A549 (cell line): ENCODE measurements at regions not wholly inside any gene's neighbourhood (a gene's known extent, or its start where the extent isn't known, plus 50 kb on each side); places are given as distances from the start of the nearest gene placed in this dataset.

ENCODE experiments used
- ATAC-seq, 2 experiments: fragments of 200-7000 bp in 1 of 2; fragments of >200 bp in 1 of 2; cut with Nextera tagmentation in 1 of 2; cut with Tn5 transposase in 1 of 2; 3 replicates each; pipeline versions ENCODE4 v1.8.0 to v1.9.1; 2018 to 2020; ENCODE audit warnings: mild to moderate bottlenecking in 1 of 2, moderate library complexity in 1 of 2
- CTCF ChIA-PET: fragments of 300-600 bp; sonication (Branson Sonifier 250); formaldehyde crosslinking; extraction: SDS; loops from one replicate; lab custom pipeline; 2021; ENCODE audit warnings: antibody characterized with exemption, inconsistent platforms; lab: Yijun Ruan, JAX
- POLR2A ChIA-PET: fragments of 350-600 bp; formaldehyde crosslinking; extraction: SDS; loops from one replicate; lab custom pipeline; 2021; ENCODE audit warnings: antibody characterized with exemption, inconsistent platforms; lab: Yijun Ruan, JAX
- DNase-seq, 2 experiments: peaks; one replicate each; pipeline versions ENCODE4 v3.0.0 to v3.0.0-alpha.2; 2011 to 2016; ENCODE audit warnings: low read depth in 1 of 2, low spot score in 1 of 2
- FAIRE-seq: peaks from 2 replicates; lab custom pipeline; 2011; peaks lifted over from hg19 to GRCh38; lab: Jason Lieb, UNC
- H3K27ac ChIP-seq, 2 experiments: fragments of >200 bp; sonication (Bioruptor Twin); formaldehyde crosslinking; 3 replicates each; pipeline ENCODE4 v1.5.1; 2016 to 2017
- H3K4me1 ChIP-seq: fragments of >200 bp; sonication (Bioruptor Twin); formaldehyde crosslinking; 3 replicates; pipeline ENCODE4 v1.6.1; 2016
- H3K4me2 ChIP-seq: fragments of >200 bp; sonication (Bioruptor Twin); formaldehyde crosslinking; 3 replicates; pipeline ENCODE4 v1.6.1; 2016
- H3K4me3 ChIP-seq: fragments of >200 bp; sonication (Bioruptor Twin); formaldehyde crosslinking; 3 replicates; pipeline ENCODE4 v1.5.1; 2016
- H3K9me3 ChIP-seq: fragments of >200 bp; sonication (Bioruptor Twin); formaldehyde crosslinking; 3 replicates; pipeline ENCODE4 v1.6.1; 2016
- BCL3 ChIP-seq: fragments of >200 bp; sonication (Bioruptor Twin); formaldehyde crosslinking; IDR thresholded peaks from 3 replicates; pipeline ENCODE4 v1.6.1; 2016
- CHD4 ChIP-seq: fragments of 200-600 bp; sonication (generic); IDR thresholded peaks from 2 replicates; pipeline ENCODE4 v1.6.1; 2016; ENCODE audit warnings: antibody characterized with exemption, mild to moderate bottlenecking, borderline replicate concordance
- ESRRA ChIP-seq: fragments of 150-350 bp; IDR thresholded peaks from 2 replicates; pipeline ENCODE4 v1.6.1; 2014; ENCODE audit warnings: mild to moderate bottlenecking, low read length, borderline replicate concordance
- FOSL2 ChIP-seq, 2 experiments: fragments of 450-650 bp in 1 of 2; fragments of >200 bp in 1 of 2; sonication (Bioruptor Twin) in 1 of 2; formaldehyde crosslinking; IDR thresholded peaks; 2 replicates each; pipeline versions ENCODE4 v1.5.0 to v1.6.1; 2016 to 2020; ENCODE audit warnings: mild to moderate bottlenecking in 1 of 2, moderate library complexity in 1 of 2
- HMGXB4 ChIP-seq: fragments of 250-450 bp; sonication (Bioruptor Pico); IDR thresholded peaks from 2 replicates; pipeline ENCODE4 v1.5.0; 2021; ENCODE audit warnings: mild to moderate bottlenecking, moderate library complexity, borderline replicate concordance
- HOXB13 ChIP-seq: fragments of 250-450 bp; sonication (Bioruptor Pico); IDR thresholded peaks from 2 replicates; pipeline ENCODE4 v1.5.0; 2020; ENCODE audit warnings: low read depth, mild to moderate bottlenecking, moderate library complexity
- HOXB5 ChIP-seq: fragments of 250-450 bp; sonication (Bioruptor Pico); IDR thresholded peaks from 2 replicates; pipeline ENCODE4 v1.5.0; 2020; ENCODE audit warnings: mild to moderate bottlenecking, moderate library complexity
- JUN ChIP-seq, 2 experiments: fragments of >200 bp; sonication (Bioruptor Twin); formaldehyde crosslinking; IDR thresholded peaks; 2 replicates in 1 of 2; 3 replicates in 1 of 2; pipeline ENCODE4 v1.6.1; 2016 to 2017
- KDM1A ChIP-seq: fragments of 200-600 bp; sonication (generic); IDR thresholded peaks from 2 replicates; pipeline ENCODE4 v1.6.1; 2016; ENCODE audit warnings: low read depth, mild to moderate bottlenecking
- KDM5A ChIP-seq: fragments of 200-600 bp; sonication (generic); IDR thresholded peaks from 2 replicates; pipeline ENCODE4 v1.6.1; 2016; ENCODE audit warnings: antibody characterized with exemption, mild to moderate bottlenecking
- MAFK ChIP-seq: fragments of 450-650 bp; IDR thresholded peaks from 2 replicates; pipeline ENCODE4 v1.6.1; 2014; ENCODE audit not compliant: partially characterized antibody
- MAX ChIP-seq: IDR thresholded peaks from 2 replicates; pipeline ENCODE4 v1.6.1; 2012
- MAZ ChIP-seq: fragments of 150-350 bp; IDR thresholded peaks from 2 replicates; pipeline ENCODE4 v1.6.1; 2014; ENCODE audit warnings: antibody characterized with exemption, low read depth, low read length, borderline replicate concordance
- MYC ChIP-seq: IDR thresholded peaks from 2 replicates; pipeline ENCODE4 v1.6.1; 2012; ENCODE audit warnings: mild to moderate bottlenecking, inconsistent platforms, low read length, improper control_type of control experiment, borderline replicate concordance
- NR3C1 ChIP-seq: fragments of >200 bp; sonication (Bioruptor Twin); formaldehyde crosslinking; IDR thresholded peaks from 3 replicates; pipeline ENCODE4 v1.6.1; 2017
- PBX3 ChIP-seq: IDR thresholded peaks from 2 replicates; pipeline ENCODE4 v1.6.1; 2012
- RAD21 ChIP-seq, 2 experiments: fragments of >200 bp in 1 of 2; sonication (Bioruptor Twin) in 1 of 2; formaldehyde crosslinking in 1 of 2; IDR thresholded peaks in 1 of 2; conservative IDR thresholded peaks in 1 of 2; 2 replicates in 1 of 2; 3 replicates in 1 of 2; pipeline ENCODE4 v1.6.1; 2012 to 2018; ENCODE audit warnings: inconsistent platforms in 1 of 2
- RCOR1 ChIP-seq: fragments of 150-350 bp; IDR thresholded peaks from 2 replicates; pipeline ENCODE4 v1.6.1; 2014; ENCODE audit warnings: antibody characterized with exemption, low read length, low read depth
- USF2 ChIP-seq: fragments of 450-650 bp; IDR thresholded peaks from 2 replicates; pipeline ENCODE4 v1.6.1; 2014; ENCODE audit warnings: antibody characterized with exemption
- WGBS: methylation state at CpG from one replicate; pipeline ENCODE4 v1.1.6; 2017; ENCODE audit errors: missing lambda C conversion rate; 5-methylcytosine and 5-hydroxymethylcytosine counted together

- no peak for TF ChIP-seq KDM5A
- 0 out of 5 replicates have a peak, but pooled peaks of 1 of the 2 experiments have one; percentile 9 for TF ChIP-seq RAD21 (conservative IDR thresholded peaks at IDR 0.05 in 1 of 2, IDR thresholded peaks at IDR 0.05 in 1 of 2)
- TF ChIP-seq FOSL2 (IDR thresholded peaks at IDR 0.05) = no peak
- TF ChIP-seq FOSL2 (CRISPR knock-in tag; IDR thresholded peaks at IDR 0.05) = no peak
- no peak for TF ChIP-seq ESRRA
- no peak for TF ChIP-seq MYC
- TF ChIP-seq PBX3 = no peak
- no peak for TF ChIP-seq RCOR1
- DNase-seq (no peak), ATAC-seq (no peak), FAIRE-seq (no peak)
- H3K27ac ChIP-seq = no peak overlapping the region
- CTCF ChIA-PET = interaction anchor here (1.4 to 1.8 kb wide), 2 partner anchors 24 to 125 kb away, joined by 5 read pairs; no protein-coding TSS in a partner anchor
- H3K9me3 ChIP-seq = no peaks in the 10 kb centered on the region
- H3K4me1 ChIP-seq = peaks cover 8% of the 10 kb centered on the region; the same call in 1 of the 3 replicates
- no peak overlapping the region for H3K4me3 ChIP-seq
- no peak overlapping the region for H3K4me2 ChIP-seq
- 32% methylated on average over 2 of the region's 2 CpGs for WGBS
- POLR2A ChIA-PET = interaction anchor here (0.6 kb wide), 1 partner anchor 418 kb away, joined by 5 read pairs; no protein-coding TSS in a partner anchor
Measured at GRCh38 chr1:229102741-229103391, 168.0 kb upstream of the RAB4A start.

- ATAC-seq (no peak), FAIRE-seq (no peak), DNase-seq (no peak)
- TF ChIP-seq MAFK = no peak
- ChIA-PET POLR2A (no interaction called here), CTCF (interaction anchor here (1.8 kb wide), 1 partner anchor 123 kb away, joined by 5 read pairs; no protein-coding TSS in a partner anchor)
- H3K9me3 ChIP-seq = no peaks in the 10 kb centered on the region
- H3K4me2 ChIP-seq = no peak overlapping the region
- WGBS = 57% methylated on average over 2 of the region's 2 CpGs
- H3K4me1 ChIP-seq = no peaks in the 10 kb centered on the region
- H3K27ac ChIP-seq = no peak overlapping the region
- H3K4me3 ChIP-seq = no peak overlapping the region
Measured at GRCh38 chr1:229104654-229105053, 166.3 kb upstream of the RAB4A start.

- no peaks in the 10 kb centered on the region for H3K9me3 ChIP-seq
- no peaks in the 10 kb centered on the region for H3K4me1 ChIP-seq
- ChIA-PET CTCF (interaction anchor here (1.8 kb wide), 1 partner anchor 123 kb away, joined by 5 read pairs; no protein-coding TSS in a partner anchor), POLR2A (no interaction called here)
- FAIRE-seq (no peak), DNase-seq (no peak), ATAC-seq (no peak)
- TF ChIP-seq JUN (IDR thresholded peaks at IDR 0.05) (no peak), NR3C1 (no peak), FOSL2 (IDR thresholded peaks at IDR 0.05) (no peak), FOSL2 (CRISPR knock-in tag; IDR thresholded peaks at IDR 0.05) (no peak), USF2 (no peak), HMGXB4 (CRISPR knock-in tag) (no peak), KDM5A (no peak)
- WGBS = 63% methylated on average over 3 of the region's 3 CpGs
- no peak overlapping the region for H3K27ac ChIP-seq
- H3K4me3 ChIP-seq = no peak overlapping the region
- no peak overlapping the region for H3K4me2 ChIP-seq
Measured at GRCh38 chr1:229105109-229105508, 165.8 kb upstream of the RAB4A start.

GRCh38 chr1:229105822-229106525, 164.9 kb upstream of the RAB4A start:
- Histone ChIP-seq H3K27ac (no peak overlapping the region), H3K4me1 (no peaks in the 10 kb centered on the region), H3K4me3 (no peak overlapping the region), H3K4me2 (no peak overlapping the region), H3K9me3 (no peaks in the 10 kb centered on the region)
- 62% methylated on average over 11 of the region's 11 CpGs for WGBS
- no peak for ATAC-seq
- FAIRE-seq = no peak
- CTCF ChIA-PET = interaction anchor here (0.6 kb wide), 1 partner anchor 136 kb away, joined by 3 read pairs; no protein-coding TSS in a partner anchor
- POLR2A ChIA-PET = no interaction called here
- no peak for DNase-seq
- TF ChIP-seq HOXB13 (CRISPR knock-in tag) = no peak
- TF ChIP-seq HMGXB4 (CRISPR knock-in tag) = no peak
- no peak for TF ChIP-seq KDM1A
- TF ChIP-seq CHD4 = no peak
- no peak for TF ChIP-seq BCL3
- no peak for TF ChIP-seq MAZ
- TF ChIP-seq MYC = no peak
- TF ChIP-seq HOXB5 (CRISPR knock-in tag) = no peak
- TF ChIP-seq MAX = no peak
